ENCODE measurements at regions not wholly inside any gene's neighbourhood (a gene's known extent, or its start where the extent isn't known, plus 50 kb on each side); places are given as distances from the start of the nearest gene placed in this dataset.

- H3K4me3 ChIP-seq (ENCODE audit: low read depth in 1 of 3, low read length in 3 of 3) = no peak overlapping the region
- H3K4me1 ChIP-seq (ENCODE audit: control insufficient read depth in 4 of 4, insufficient read depth in 4 of 4, low read length in 3 of 4) = no peaks in the 10 kb centered on the region
- no peaks in the 10 kb centered on the region for H3K9me3 ChIP-seq (ENCODE audit: control insufficient read depth in 4 of 4, low read length in 3 of 4)
- H3K9ac ChIP-seq (ENCODE audit: low read depth in 1 of 2, low read length in 2 of 2) = no peak overlapping the region
- no peak for DNase-seq (ENCODE audit: low spot score)
- no peaks in the 10 kb centered on the region for H3K36me3 ChIP-seq (ENCODE audit: control insufficient read depth in 4 of 4, insufficient read depth in 3 of 4, low read depth in 1 of 4, low read length in 3 of 4)
- WGBS = 83% methylated on average over 9 of the region's 9 CpGs
- H3K27ac ChIP-seq (ENCODE audit: low read depth in 1 of 2, low read length in 2 of 2) = no peak overlapping the region
- no peaks in the 10 kb centered on the region for H3K27me3 ChIP-seq (ENCODE audit: control insufficient read depth in 4 of 4, insufficient read depth in 4 of 4, low read length in 3 of 4)
- no peak for TF ChIP-seq TAF1 (conservative IDR thresholded peaks at IDR 0.05)
- no peak for TF ChIP-seq EGR1 (IDR thresholded peaks at IDR 0.05; ENCODE audit: low read depth in 2 of 2)
- TF ChIP-seq REST (IDR thresholded peaks at IDR 0.05) = no peak
- TF ChIP-seq CTCF (IDR thresholded peaks at IDR 0.05; ENCODE audit: low read depth, low read length, missing input control) = no peak
Measured at GRCh38 chr1:81617308-81617967, 183.3 kb upstream of the ADGRL2 start.

GRCh38 chr1:81613803-81614202 is 186.9 kb upstream of the ADGRL2 start:
- no peak for TF ChIP-seq YY1 (IDR thresholded peaks at IDR 0.05)
- TF ChIP-seq FOXA1 (IDR thresholded peaks at IDR 0.05) = no peak
- no peak for TF ChIP-seq REST (IDR thresholded peaks at IDR 0.05)
- TF ChIP-seq HNF4G (IDR thresholded peaks at IDR 0.05) = no peak
- no peak for TF ChIP-seq ZBTB33 (IDR thresholded peaks at IDR 0.05)
- TF ChIP-seq JUND (IDR thresholded peaks at IDR 0.05) = no peak
- TF ChIP-seq MAX (IDR thresholded peaks at IDR 0.05) = no peak
- no peak overlapping the region for H3K9ac ChIP-seq (ENCODE audit: low read depth in 1 of 2, low read length in 2 of 2)
- H3K27me3 ChIP-seq (ENCODE audit: control insufficient read depth in 4 of 4, insufficient read depth in 4 of 4, low read length in 3 of 4) = no peaks in the 10 kb centered on the region
- no peak for DNase-seq (ENCODE audit: low spot score)
- no peaks in the 10 kb centered on the region for H3K4me1 ChIP-seq (ENCODE audit: control insufficient read depth in 4 of 4, insufficient read depth in 4 of 4, low read length in 3 of 4)
- 89% methylated on average over 3 of the region's 3 CpGs for WGBS
- no peak overlapping the region for H3K4me3 ChIP-seq (ENCODE audit: low read depth in 1 of 3, low read length in 3 of 3)
- H3K9me3 ChIP-seq (ENCODE audit: control insufficient read depth in 4 of 4, low read length in 3 of 4) = no peaks in the 10 kb centered on the region
- H3K36me3 ChIP-seq (ENCODE audit: control insufficient read depth in 4 of 4, insufficient read depth in 3 of 4, low read depth in 1 of 4, low read length in 3 of 4) = no peaks in the 10 kb centered on the region
- no peak overlapping the region for H3K27ac ChIP-seq (ENCODE audit: low read depth in 1 of 2, low read length in 2 of 2)

Measured in liver (tissue), 8 donors.